ENCODE measurements at regions not wholly inside any gene's neighbourhood (a gene's known extent, or its start where the extent isn't known, plus 50 kb on each side); places are given as distances from the start of the nearest gene placed in this dataset.

GRCh38 chr4:3829211-3829955, 63.2 kb downstream of the ADRA2C start:
- intact Hi-C loops (cut with DNase I): no loop called here
- no peak for DNase-seq
- no peak overlapping the region for H3K4me3 ChIP-seq
- H3K9me3 ChIP-seq: no peaks in the 10 kb centered on the region
- peaks cover 0 to 12% (median 3%) of the 10 kb centered on the region in 3 donors for H3K27me3 ChIP-seq
- H3K36me3 ChIP-seq: no peaks in the 10 kb centered on the region
- TF ChIP-seq POLR2AphosphoS5 (IDR thresholded peaks at IDR 0.05): no peak
- no peak for TF ChIP-seq POLR2A (IDR thresholded peaks at IDR 0.05)
- TF ChIP-seq, protein P1, sequence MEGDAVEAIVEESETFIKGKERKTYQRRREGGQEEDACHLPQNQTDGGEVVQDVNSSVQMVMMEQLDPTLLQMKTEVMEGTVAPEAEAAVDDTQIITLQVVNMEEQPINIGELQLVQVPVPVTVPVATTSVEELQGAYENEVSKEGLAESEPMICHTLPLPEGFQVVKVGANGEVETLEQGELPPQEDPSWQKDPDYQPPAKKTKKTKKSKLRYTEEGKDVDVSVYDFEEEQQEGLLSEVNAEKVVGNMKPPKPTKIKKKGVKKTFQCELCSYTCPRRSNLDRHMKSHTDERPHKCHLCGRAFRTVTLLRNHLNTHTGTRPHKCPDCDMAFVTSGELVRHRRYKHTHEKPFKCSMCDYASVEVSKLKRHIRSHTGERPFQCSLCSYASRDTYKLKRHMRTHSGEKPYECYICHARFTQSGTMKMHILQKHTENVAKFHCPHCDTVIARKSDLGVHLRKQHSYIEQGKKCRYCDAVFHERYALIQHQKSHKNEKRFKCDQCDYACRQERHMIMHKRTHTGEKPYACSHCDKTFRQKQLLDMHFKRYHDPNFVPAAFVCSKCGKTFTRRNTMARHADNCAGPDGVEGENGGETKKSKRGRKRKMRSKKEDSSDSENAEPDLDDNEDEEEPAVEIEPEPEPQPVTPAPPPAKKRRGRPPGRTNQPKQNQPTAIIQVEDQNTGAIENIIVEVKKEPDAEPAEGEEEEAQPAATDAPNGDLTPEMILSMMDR (IDR thresholded peaks at IDR 0.05): no peak
- TF ChIP-seq EP300 (IDR thresholded peaks at IDR 0.05): no peak
- no peak overlapping the region for H3K27ac ChIP-seq
- 89 to 91% methylated on average over 20 of the region's 20 CpGs for WGBS, 2 donors
- peaks cover 0 to 10% (median 10%) of the 10 kb centered on the region in 4 donors for H3K4me1 ChIP-seq

GRCh38 chr4:3829956-3830773, 64.0 kb downstream of the ADRA2C start:
- no peak for DNase-seq
- intact Hi-C loops (cut with DNase I): no loop called here
- Histone ChIP-seq H3K36me3 (no peaks in the 10 kb centered on the region), H3K4me3 (no peak overlapping the region), H3K27ac (no peak overlapping the region), H3K9me3 (no peaks in the 10 kb centered on the region), H3K27me3 (peaks cover 0 to 18% (median 8%) of the 10 kb centered on the region in 3 donors), H3K4me1 (peaks cover 0 to 10% (median 10%) of the 10 kb centered on the region in 4 donors)
- TF ChIP-seq, protein P1 (IDR thresholded peaks at IDR 0.05): no peak
- TF ChIP-seq EP300 (IDR thresholded peaks at IDR 0.05) (no peak), POLR2AphosphoS5 (IDR thresholded peaks at IDR 0.05) (no peak), POLR2A (IDR thresholded peaks at IDR 0.05) (no peak)
- WGBS, 2 donors: 62 to 65% methylated on average over 19 of the region's 19 CpGs

GRCh38 chr4:3830774-3831528, 64.8 kb downstream of the ADRA2C start:
- 64 to 76% methylated on average over 13 of the region's 13 CpGs for WGBS, 2 donors
- Histone ChIP-seq H3K27me3 (peaks cover 0 to 26% (median 15%) of the 10 kb centered on the region in 3 donors), H3K4me3 (no peak overlapping the region), H3K27ac (no peak overlapping the region), H3K36me3 (no peaks in the 10 kb centered on the region), H3K9me3 (no peaks in the 10 kb centered on the region), H3K4me1 (peaks cover 0 to 10% (median 10%) of the 10 kb centered on the region in 4 donors)
- no peak for DNase-seq
- intact Hi-C loops (cut with DNase I): no loop called here
- TF ChIP-seq POLR2A (IDR thresholded peaks at IDR 0.05): no peak
- no peak for TF ChIP-seq EP300 (IDR thresholded peaks at IDR 0.05)
- no peak for TF ChIP-seq POLR2AphosphoS5 (IDR thresholded peaks at IDR 0.05)
- TF ChIP-seq, protein P1 (IDR thresholded peaks at IDR 0.05): no peak

- no peak for TF ChIP-seq POLR2AphosphoS5 (IDR thresholded peaks at IDR 0.05)
- TF ChIP-seq, protein P1 (IDR thresholded peaks at IDR 0.05): no peak
- no peak for TF ChIP-seq EP300 (IDR thresholded peaks at IDR 0.05)
- no peak for TF ChIP-seq POLR2A (IDR thresholded peaks at IDR 0.05)
- no peaks in the 10 kb centered on the region for H3K36me3 ChIP-seq
- no peak for DNase-seq
- peaks cover 0 to 10% (median 10%) of the 10 kb centered on the region in 4 donors for H3K4me1 ChIP-seq
- intact Hi-C loops (cut with DNase I): no loop called here
- no peaks in the 10 kb centered on the region for H3K9me3 ChIP-seq
- peaks cover 0 to 33% (median 20%) of the 10 kb centered on the region in 3 donors for H3K27me3 ChIP-seq
- no peak overlapping the region for H3K4me3 ChIP-seq
- 77% methylated on average over 14 of the region's 14 CpGs for WGBS, 2 donors
- H3K27ac ChIP-seq: no peak overlapping the region
Observed at GRCh38 chr4:3831529-3832150, 65.5 kb downstream of the ADRA2C start.
